D721Med (cell line): ENCODE measurements at regions not wholly inside any gene's neighbourhood (a gene's known extent, or its start where the extent isn't known, plus 50 kb on each side); places are given as distances from the start of the nearest gene placed in this dataset.

ENCODE experiments used
- DNase-seq: peaks from one replicate; pipeline ENCODE4 v3.0.0; 2011; ENCODE audit warnings: low spot score; ENCODE audit not compliant: insufficient read length
- FAIRE-seq: peaks from 2 replicates; lab custom pipeline; 2011; peaks lifted over from hg19 to GRCh38; lab: Jason Lieb, UNC
- CTCF ChIP-seq: IDR thresholded peaks from 2 replicates; pipeline ENCODE4 v1.5.1; 2012; ENCODE audit warnings: mild to moderate bottlenecking, control low read depth; ENCODE audit not compliant: insufficient read depth; ENCODE audit errors: missing control alignments

GRCh38 chr11:21768388-21768787 lies 424.5 kb upstream of the ANO5 start:
- no peak for TF ChIP-seq CTCF
- FAIRE-seq (no peak), DNase-seq (no peak)

- TF ChIP-seq CTCF = no peak
- FAIRE-seq = no peak
- no peak for DNase-seq
These were observed 423.7 kb upstream of the ANO5 start for GRCh38 chr11:21769188-21769587.

- no peak for FAIRE-seq
- no peak for TF ChIP-seq CTCF
- no peak for DNase-seq
These were observed 421.8 kb upstream of the ANO5 start for GRCh38 chr11:21771097-21771496.

GRCh38 chr11:21774212-21774611 lies 418.7 kb upstream of the ANO5 start:
- no peak for TF ChIP-seq CTCF
- FAIRE-seq = no peak
- no peak for DNase-seq

GRCh38 chr11:21775911-21776310 lies 417.0 kb upstream of the ANO5 start:
- no peak for TF ChIP-seq CTCF
- DNase-seq (no peak), FAIRE-seq (no peak)

- DNase-seq = no peak
- FAIRE-seq = no peak
- no peak for TF ChIP-seq CTCF
These were observed 408.9 kb upstream of the ANO5 start for GRCh38 chr11:21783954-21784353.

- DNase-seq = no peak
- no peak for TF ChIP-seq CTCF
These were observed 407.5 kb upstream of the ANO5 start for GRCh38 chr11:21785351-21785750.

More at GRCh38 chr11:21785351-21785750, 407.5 kb upstream of the ANO5 start:
- no peak for FAIRE-seq
